Endothelial cell of umbilical vein (primary cell): ENCODE measurements at regions not wholly inside any gene's neighbourhood (a gene's known extent, or its start where the extent isn't known, plus 50 kb on each side); places are given as distances from the start of the nearest gene placed in this dataset.

Experiments used
- BruUV-seq: library from RNA; stranded (reverse); fragments of 400-500 nt; replicated peaks from 2 replicates; lab custom pipeline; 2021; lab: Mats Ljungman, UMichigan
- CTCF ChIA-PET: fragments of 300-600, 350-600 bp; sonication (Branson Sonifier 250); formaldehyde crosslinking; loops from one replicate; lab custom pipeline; 2021; ENCODE audit warnings: antibody characterized with exemption, inconsistent platforms; lab: Charles Lee
- POLR2A ChIA-PET: fragments of 300-600, 350-600 bp; sonication (Branson Sonifier 250); formaldehyde crosslinking; loops from one replicate; lab custom pipeline; 2021; ENCODE audit warnings: antibody characterized with exemption, inconsistent platforms; lab: Charles Lee
- DNase-seq: peaks from one replicate; pipeline ENCODE4 v3.0.0-alpha.2; 2011; ENCODE audit warnings: low read depth, low spot score
- FAIRE-seq: peaks from 2 replicates; lab custom pipeline; 2011; peaks lifted over from hg19 to GRCh38; lab: Jason Lieb, UNC
- H2AFZ ChIP-seq: 2 replicates; pipeline ENCODE4 v1.6.0; 2012; ENCODE audit warnings: low read depth, low read length, control low read depth, inconsistent platforms
- H3K27ac ChIP-seq: 2 replicates; pipeline ENCODE4 v1.5.1; 2011; ENCODE audit warnings: low read depth, mild to moderate bottlenecking, control low read depth, low read length, moderate library complexity; ENCODE audit not compliant: insufficient read depth
- H3K27me3 ChIP-seq, 2 experiments: 2 replicates each; pipeline versions ENCODE4 v1.6.0 to v1.6.1; 2011; ENCODE audit warnings: low read length in 2 of 2, mixed read lengths in 1 of 2; ENCODE audit not compliant: control insufficient read depth in 2 of 2, insufficient read depth in 2 of 2
- H3K36me3 ChIP-seq, 2 experiments: 2 replicates in 1 of 2; 3 replicates in 1 of 2; pipeline ENCODE4 v1.5.1; 2011; ENCODE audit warnings: low read length in 2 of 2, mild to moderate bottlenecking in 1 of 2, moderate library complexity in 1 of 2; ENCODE audit not compliant: control insufficient read depth in 2 of 2, insufficient read depth in 2 of 2; ENCODE audit errors: extremely low read depth in 1 of 2
- H3K4me1 ChIP-seq: 3 replicates; pipeline ENCODE4 v1.5.1; 2011; ENCODE audit warnings: mild to moderate bottlenecking, low read length; ENCODE audit not compliant: control insufficient read depth, insufficient read depth; ENCODE audit errors: extremely low read depth
- H3K4me2 ChIP-seq: 2 replicates; pipeline ENCODE4 v1.6.1; 2011; ENCODE audit warnings: low read length, control low read depth, mixed read lengths; ENCODE audit not compliant: insufficient read depth
- H3K4me3 ChIP-seq, 3 experiments: fragments of 200-600 bp in 1 of 3; sonication (generic), shearing (Covaris generic) in 1 of 3; replicated peaks in 1 of 3; 2 replicates each; pipeline ENCODE4 v1.5.1; 2011 to 2016; ENCODE audit warnings: control low read depth in 3 of 3, low read length in 3 of 3, mild to moderate bottlenecking in 2 of 3, inconsistent platforms in 1 of 3, low read depth in 1 of 3, moderate library complexity in 1 of 3; ENCODE audit not compliant: insufficient read depth in 1 of 3
- H3K79me2 ChIP-seq: 2 replicates; pipeline ENCODE4 v1.6.0; 2012; ENCODE audit warnings: low read length, inconsistent platforms; ENCODE audit not compliant: control insufficient read depth, insufficient read depth
- H3K9ac ChIP-seq: replicated peaks from 2 replicates; pipeline ENCODE3; 2011; ENCODE audit warnings: low read length, control low read depth; ENCODE audit not compliant: insufficient read depth; ENCODE audit errors: extremely low read depth
- H3K9me1 ChIP-seq: replicated peaks from 3 replicates; pipeline ENCODE4 v1.6.0; 2011; ENCODE audit warnings: mild to moderate bottlenecking, low read length; ENCODE audit not compliant: control insufficient read depth, insufficient read depth; ENCODE audit errors: extremely low read depth
- H3K9me3 ChIP-seq: replicated peaks from 2 replicates; pipeline ENCODE4 v1.5.1; 2012; ENCODE audit warnings: low read length, inconsistent platforms; ENCODE audit not compliant: control insufficient read depth, insufficient read depth
- H4K20me1 ChIP-seq: replicated peaks from 2 replicates; pipeline ENCODE3; 2011; ENCODE audit warnings: mild to moderate bottlenecking, low read length; ENCODE audit not compliant: control insufficient read depth, insufficient read depth; ENCODE audit errors: extremely low read depth
- CTCF ChIP-seq, 2 donors: IDR thresholded peaks; 1 replicate in 1 of 2; 2 replicates in 1 of 2; pipeline ENCODE4 v1.5.1; 2011; ENCODE audit warnings: low read length in 2 of 2, mild to moderate bottlenecking in 2 of 2, moderate library complexity in 2 of 2, control low read depth in 1 of 2, inconsistent platforms in 1 of 2, low read depth in 1 of 2; ENCODE audit not compliant: insufficient read depth in 1 of 2; ENCODE audit errors: extremely low read depth in 1 of 2
- EZH2 ChIP-seq: IDR thresholded peaks from 2 replicates; pipeline ENCODE4 v1.6.1; 2012; ENCODE audit warnings: borderline replicate concordance, low read depth, mild to moderate bottlenecking, moderate library complexity, low read length, inconsistent platforms; ENCODE audit not compliant: severe bottlenecking
- FOS ChIP-seq: IDR thresholded peaks from 2 replicates; pipeline ENCODE4 v1.6.1; 2011; ENCODE audit warnings: mild to moderate bottlenecking, low read length, moderate library complexity, borderline replicate concordance; ENCODE audit not compliant: insufficient read depth
- GATA2 ChIP-seq: IDR thresholded peaks from 2 replicates; pipeline ENCODE4 v1.7.0; 2011; ENCODE audit warnings: low read depth, mild to moderate bottlenecking, moderate library complexity, mixed read lengths, low read length; ENCODE audit not compliant: insufficient read length, insufficient read depth
- JUN ChIP-seq: IDR thresholded peaks from 2 replicates; pipeline ENCODE4 v1.6.1; 2011; ENCODE audit warnings: borderline replicate concordance, low read depth; ENCODE audit not compliant: insufficient read length, insufficient read depth
- MYC ChIP-seq: IDR thresholded peaks from one replicate; pipeline ENCODE4 v1.6.1; 2011; ENCODE audit warnings: mild to moderate bottlenecking, low read depth, low read length
- POLR2A ChIP-seq: IDR thresholded peaks from 2 replicates; pipeline ENCODE4 v1.6.1; 2012; ENCODE audit warnings: low read depth, mild to moderate bottlenecking, control low read depth, low read length
- POLR2AphosphoS5 ChIP-seq: IDR thresholded peaks from 2 replicates; pipeline ENCODE4 v1.6.1; 2012; ENCODE audit warnings: low read depth, mild to moderate bottlenecking, control low read depth, low read length, moderate library complexity; ENCODE audit not compliant: insufficient read depth
- dilution Hi-C: fragments of 300-500 bp; cut with MboI; formaldehyde crosslinking; loops from one replicate; pipeline ENCODE4 v1.15.0; 2019; ENCODE audit warnings: low sequenced_read_pairs; ENCODE audit not compliant: extremely low pct_ligation_motif_present
- intact Hi-C: fragments of 100-400 bp; cut with micrococcal nuclease; formaldehyde crosslinking; loops from one replicate; pipeline ENCODE4 v1.10.0; 2022
- TF ChIP-seq, protein P1 (sequence below): IDR thresholded peaks from 2 replicates; pipeline ENCODE4 v1.6.1; 2011; ENCODE audit not compliant: insufficient read depth, insufficient read length

DNA sequence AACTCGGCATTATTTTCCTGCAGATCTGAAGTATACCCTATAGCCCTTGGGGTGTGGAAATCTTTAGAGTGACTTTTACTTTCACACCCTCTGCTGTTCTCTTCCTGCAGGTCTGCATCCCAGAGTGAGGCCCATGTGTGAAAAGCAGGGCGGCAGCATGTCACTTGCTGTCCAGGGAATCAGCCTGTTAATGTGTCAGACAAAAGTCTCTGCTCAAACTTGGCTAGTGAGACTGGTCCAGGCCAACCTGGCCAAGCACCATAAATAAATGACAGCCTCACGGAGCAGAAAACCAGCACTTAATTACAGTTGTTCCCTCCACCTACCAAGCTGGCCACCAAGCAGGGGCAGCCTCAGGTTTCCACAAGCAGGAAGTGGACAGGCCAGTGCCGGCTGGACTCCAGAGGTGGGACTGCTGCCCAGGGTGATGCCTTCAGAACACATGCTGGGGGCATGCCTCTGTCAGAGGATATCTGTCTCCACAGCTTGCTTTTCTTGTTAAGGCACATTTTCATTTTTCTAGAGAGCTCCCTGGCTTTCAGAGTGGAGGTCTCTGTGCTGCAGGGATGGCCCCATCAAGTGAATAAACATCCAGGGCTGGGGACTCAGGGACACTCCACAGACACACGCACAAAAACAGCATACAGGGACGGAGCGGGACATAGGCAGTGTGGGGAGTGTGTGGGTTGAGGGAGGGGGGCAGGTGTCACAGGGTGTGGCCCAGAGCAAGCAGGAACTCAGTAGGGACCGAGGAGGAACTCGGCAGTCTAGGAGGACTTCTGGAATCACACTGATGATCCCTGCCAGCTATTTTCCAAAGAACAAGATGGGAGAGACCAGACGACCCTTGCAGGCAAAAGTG is 243.8 kb upstream of the IRX1 start:
- no TSS peak for BruUV-seq
- intact Hi-C loops, result no loop called here
- Histone ChIP-seq H3K9ac (no peak overlapping the region), H3K27ac (no peak overlapping the region), H4K20me1 (no peaks in the 10 kb centered on the region), H3K79me2 (no peaks in the 10 kb centered on the region), H3K36me3 (no peaks in the 10 kb centered on the region), H3K4me3 (no peak overlapping the region), H3K27me3 (no peaks in the 10 kb centered on the region), H3K9me3 (peaks cover 9% of the 10 kb centered on the region), H2AFZ (no peak overlapping the region), H3K4me1 (no peaks in the 10 kb centered on the region), H3K9me1 (no peaks in the 10 kb centered on the region), H3K4me2 (no peak overlapping the region)
- dilution Hi-C loops, result no loop called here
- TF ChIP-seq GATA2, result no peak
- no peak for TF ChIP-seq JUN
- TF ChIP-seq CTCF (IDR thresholded peaks at IDR 0.05; ENCODE audit: extremely low read depth in 1 of 2, insufficient read depth in 1 of 2, low read depth in 1 of 2, low read length in 2 of 2), result no peak
- TF ChIP-seq, protein P1, sequence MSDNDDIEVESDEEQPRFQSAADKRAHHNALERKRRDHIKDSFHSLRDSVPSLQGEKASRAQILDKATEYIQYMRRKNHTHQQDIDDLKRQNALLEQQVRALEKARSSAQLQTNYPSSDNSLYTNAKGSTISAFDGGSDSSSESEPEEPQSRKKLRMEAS, result no peak
- no peak for TF ChIP-seq EZH2
- no peak for TF ChIP-seq POLR2AphosphoS5
- TF ChIP-seq MYC, result no peak
- TF ChIP-seq FOS, result no peak
- no peak for TF ChIP-seq POLR2A
- ChIA-PET CTCF (no interaction called here), POLR2A (no interaction called here)
- FAIRE-seq, result no peak
- no peak for DNase-seq
